OCI-LY1 (cell line): ENCODE measurements at regions not wholly inside any gene's neighbourhood (a gene's known extent, or its start where the extent isn't known, plus 50 kb on each side); places are given as distances from the start of the nearest gene placed in this dataset.

Experiments
- EZH2 ChIP-seq: fragments of 200-600 bp; sonication (generic), shearing (Covaris generic); IDR thresholded peaks from 2 replicates; pipeline ENCODE4 v1.8.0; 2017; ENCODE audit warnings: borderline replicate concordance, mixed run types, mild to moderate bottlenecking, antibody characterized with exemption, low read length, moderate library complexity, mixed read lengths
- TF ChIP-seq, protein P1 (sequence below): fragments of 200-600 bp; sonication (generic), shearing (Covaris generic); IDR thresholded peaks from 2 replicates; pipeline ENCODE4 v1.5.1; 2017; ENCODE audit warnings: mild to moderate bottlenecking, antibody characterized with exemption, low read length, moderate library complexity, mixed read lengths

DNA sequence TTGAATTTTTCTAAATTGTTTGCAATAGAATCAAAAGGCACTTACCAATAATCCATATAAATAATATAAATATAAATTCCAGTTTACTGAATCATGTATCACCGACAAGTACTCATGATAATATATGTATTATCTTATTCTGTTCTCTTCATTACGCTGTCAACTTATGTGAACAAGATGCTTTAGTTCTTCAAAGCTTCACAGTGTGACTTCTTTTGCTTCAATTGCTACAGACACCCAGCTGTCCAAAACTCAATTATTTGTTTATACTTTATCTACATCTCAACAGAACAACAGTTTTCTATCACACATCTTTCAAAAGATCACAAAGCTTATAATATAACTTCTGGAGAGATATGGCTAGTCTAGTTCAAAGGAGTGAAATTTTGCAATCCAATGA is 1499.9 kb upstream of the PCDH10 start:
- TF ChIP-seq, protein P1, sequence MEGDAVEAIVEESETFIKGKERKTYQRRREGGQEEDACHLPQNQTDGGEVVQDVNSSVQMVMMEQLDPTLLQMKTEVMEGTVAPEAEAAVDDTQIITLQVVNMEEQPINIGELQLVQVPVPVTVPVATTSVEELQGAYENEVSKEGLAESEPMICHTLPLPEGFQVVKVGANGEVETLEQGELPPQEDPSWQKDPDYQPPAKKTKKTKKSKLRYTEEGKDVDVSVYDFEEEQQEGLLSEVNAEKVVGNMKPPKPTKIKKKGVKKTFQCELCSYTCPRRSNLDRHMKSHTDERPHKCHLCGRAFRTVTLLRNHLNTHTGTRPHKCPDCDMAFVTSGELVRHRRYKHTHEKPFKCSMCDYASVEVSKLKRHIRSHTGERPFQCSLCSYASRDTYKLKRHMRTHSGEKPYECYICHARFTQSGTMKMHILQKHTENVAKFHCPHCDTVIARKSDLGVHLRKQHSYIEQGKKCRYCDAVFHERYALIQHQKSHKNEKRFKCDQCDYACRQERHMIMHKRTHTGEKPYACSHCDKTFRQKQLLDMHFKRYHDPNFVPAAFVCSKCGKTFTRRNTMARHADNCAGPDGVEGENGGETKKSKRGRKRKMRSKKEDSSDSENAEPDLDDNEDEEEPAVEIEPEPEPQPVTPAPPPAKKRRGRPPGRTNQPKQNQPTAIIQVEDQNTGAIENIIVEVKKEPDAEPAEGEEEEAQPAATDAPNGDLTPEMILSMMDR = no peak
- no peak for TF ChIP-seq EZH2
